HCT116 (cell line): ENCODE measurements at regions not wholly inside any gene's neighbourhood (a gene's known extent, or its start where the extent isn't known, plus 50 kb on each side); places are given as distances from the start of the nearest gene placed in this dataset.

Source experiments
- ATAC-seq: fragments of 200-7000 bp; cut with Tn5 transposase; 2 replicates; pipeline ENCODE4 v1.9.1; 2020; ENCODE audit warnings: mild to moderate bottlenecking, moderate library complexity
- BruUV-seq: library from RNA; stranded (reverse); fragments of 400-500 nt; replicated peaks from 2 replicates; lab custom pipeline; 2021; lab: Mats Ljungman, UMichigan
- CTCF ChIA-PET: fragments of 300-600 bp; sonication (Branson Sonifier 250); formaldehyde crosslinking; loops from one replicate; lab custom pipeline; 2021; ENCODE audit warnings: antibody characterized with exemption; lab: Charles Lee
- POLR2A ChIA-PET: fragments of 300-600, 350-600 bp; sonication (Branson Sonifier 250); formaldehyde crosslinking; loops from one replicate; lab custom pipeline; 2021; ENCODE audit warnings: antibody characterized with exemption; lab: Charles Lee
- RAD21 ChIA-PET, 2 experiments: fragments of 300-600 bp; sonication (Branson Sonifier 250); formaldehyde crosslinking; loops; one replicate each; lab custom pipeline; 2023; ENCODE audit warnings: low total read pairs in 2 of 2; ENCODE audit not compliant: uncharacterized antibody in 2 of 2, unreplicated experiment in 2 of 2, low non-redundant PET in 1 of 2; lab: Charles Lee
- DNase-seq: peaks from one replicate; pipeline ENCODE4 v3.0.0-alpha.2; 2010; ENCODE audit warnings: low read depth, low spot score
- H2AFZ ChIP-seq: fragments of 200-600 bp; shearing (Covaris generic), sonication (generic); 2 replicates; pipeline ENCODE4 v1.6.1; 2017; ENCODE audit warnings: low read depth, mixed run types, mixed read lengths, antibody characterized with exemption, low read length; ENCODE audit not compliant: poor library complexity, severe bottlenecking
- H3K27ac ChIP-seq: 2 replicates; pipeline ENCODE4 v1.5.1; 2012; ENCODE audit warnings: low read depth, low read length
- H3K27me3 ChIP-seq: fragments of 200-600 bp; sonication (generic); 2 replicates; pipeline ENCODE4 v1.6.1; 2016; ENCODE audit warnings: mixed run types, low read length, mixed read lengths; ENCODE audit not compliant: insufficient read depth
- H3K36me3 ChIP-seq, 2 experiments: fragments of 200-500 bp in 1 of 2; fragments of 200-600 bp in 1 of 2; sonication (Bioruptor generic) in 1 of 2; sonication (generic) in 1 of 2; 2 replicates each; pipeline versions ENCODE4 v1.5.1 to v1.6.1; 2014 to 2016; ENCODE audit warnings: low read length in 2 of 2, inconsistent platforms in 1 of 2, mixed read lengths in 1 of 2, mixed run types in 1 of 2; ENCODE audit not compliant: insufficient read depth in 2 of 2, control insufficient read depth in 1 of 2
- H3K4me1 ChIP-seq, 2 experiments: fragments of 200-600 bp in 1 of 2; sonication (generic) in 1 of 2; 2 replicates each; pipeline versions ENCODE4 v1.5.1 to v1.6.1; 2012 to 2017; ENCODE audit warnings: low read length in 2 of 2, inconsistent platforms in 1 of 2, mild to moderate bottlenecking in 1 of 2, mixed read lengths in 1 of 2, mixed run types in 1 of 2, moderate library complexity in 1 of 2; ENCODE audit not compliant: insufficient read depth in 2 of 2, control insufficient read depth in 1 of 2
- H3K4me2 ChIP-seq: fragments of 200-600 bp; sonication (generic); 2 replicates; pipeline ENCODE4 v1.6.1; 2017; ENCODE audit warnings: mixed run types, low read length, mixed read lengths
- H3K4me3 ChIP-seq, 2 experiments: fragments of 200-600 bp in 1 of 2; sonication (generic) in 1 of 2; replicated peaks in 1 of 2; 2 replicates each; pipeline ENCODE4 v1.5.1; 2011 to 2016; ENCODE audit warnings: low read length in 2 of 2, control low read depth in 1 of 2, low read depth in 1 of 2, mild to moderate bottlenecking in 1 of 2, mixed read lengths in 1 of 2, mixed run types in 1 of 2
- H3K79me2 ChIP-seq: fragments of 200-600 bp; sonication (generic); 2 replicates; pipeline ENCODE4 v1.6.1; 2017; ENCODE audit warnings: mild to moderate bottlenecking, mixed run types, low read length, moderate library complexity, mixed read lengths; ENCODE audit not compliant: insufficient read depth
- H3K9ac ChIP-seq: fragments of 200-600 bp; sonication (generic); 2 replicates; pipeline ENCODE4 v1.6.1; 2016; ENCODE audit warnings: low read length, mixed read lengths
- H3K9me2 ChIP-seq: fragments of 200-600 bp; sonication (generic), shearing (Covaris generic); 2 replicates; pipeline ENCODE4 v1.6.1; 2017; ENCODE audit warnings: mixed run types, mild to moderate bottlenecking, moderate library complexity; ENCODE audit not compliant: insufficient read depth
- H3K9me3 ChIP-seq, 2 experiments: fragments of 200-500 bp in 1 of 2; fragments of 200-600 bp in 1 of 2; sonication (Bioruptor generic) in 1 of 2; sonication (generic) in 1 of 2; 2 replicates each; pipeline ENCODE4 v1.6.1; 2014 to 2017; ENCODE audit warnings: low read length in 2 of 2, mixed read lengths in 2 of 2, inconsistent platforms in 1 of 2, low read depth in 1 of 2, mild to moderate bottlenecking in 1 of 2, mixed run types in 1 of 2, moderate library complexity in 1 of 2; ENCODE audit not compliant: control insufficient read depth in 1 of 2, insufficient read depth in 1 of 2
- H4K20me1 ChIP-seq: fragments of 200-600 bp; sonication (generic), shearing (Covaris generic); 2 replicates; pipeline ENCODE4 v1.6.1; 2017; ENCODE audit warnings: mixed run types, mild to moderate bottlenecking, moderate library complexity; ENCODE audit not compliant: insufficient read depth
- CBX3 ChIP-seq: IDR thresholded peaks from 2 replicates; pipeline ENCODE4 v1.6.1; 2012; ENCODE audit warnings: low read depth
- CEBPB ChIP-seq: IDR thresholded peaks from 2 replicates; pipeline ENCODE4 v1.6.1; 2012; ENCODE audit warnings: low read depth
- CTCF ChIP-seq, 3 experiments: fragments of 200-600 bp in 1 of 3; sonication (generic) in 1 of 3; IDR thresholded peaks in 2 of 3; conservative IDR thresholded peaks in 1 of 3; 2 replicates each; pipeline ENCODE4 v1.5.1; 2012 to 2017; ENCODE audit warnings: low read depth in 2 of 3, low read length in 2 of 3, antibody characterized with exemption in 1 of 3, borderline replicate concordance in 1 of 3, control low read depth in 1 of 3, mild to moderate bottlenecking in 1 of 3, mixed read lengths in 1 of 3, mixed run types in 1 of 3, moderate library complexity in 1 of 3; ENCODE audit not compliant: insufficient read depth in 1 of 3
- EGR1 ChIP-seq: IDR thresholded peaks from 2 replicates; pipeline ENCODE4 v1.6.1; 2012; ENCODE audit warnings: low read depth
- ELF1 ChIP-seq: IDR thresholded peaks from 2 replicates; pipeline ENCODE4 v1.6.1; 2012; ENCODE audit warnings: low read depth, borderline replicate concordance
- EZH2phosphoT487 ChIP-seq: fragments of 200-600 bp; IDR thresholded peaks from 2 replicates; pipeline ENCODE4 v1.6.1; 2018; ENCODE audit warnings: antibody characterized with exemption, borderline replicate concordance
- FOSL1 ChIP-seq: IDR thresholded peaks from 2 replicates; pipeline ENCODE4 v1.6.1; 2012; ENCODE audit warnings: low read depth
- JUND ChIP-seq: IDR thresholded peaks from 2 replicates; pipeline ENCODE4 v1.6.1; 2012
- MAX ChIP-seq: IDR thresholded peaks from 2 replicates; pipeline ENCODE4 v1.6.1; 2012
- POLR2A ChIP-seq: IDR thresholded peaks from 2 replicates; pipeline ENCODE4 v1.7.0; 2011; ENCODE audit warnings: borderline replicate concordance; ENCODE audit not compliant: insufficient read depth, insufficient read length; ENCODE audit errors: extremely low read depth
- POLR2AphosphoS5 ChIP-seq: IDR thresholded peaks from 2 replicates; pipeline ENCODE4 v1.6.1; 2011; ENCODE audit warnings: mild to moderate bottlenecking, low read depth, low read length, moderate library complexity
- RAD21 ChIP-seq: IDR thresholded peaks from 2 replicates; pipeline ENCODE4 v1.6.1; 2012; ENCODE audit warnings: low read depth, mild to moderate bottlenecking
- SIN3A ChIP-seq: IDR thresholded peaks from 2 replicates; pipeline ENCODE4 v1.6.1; 2012; ENCODE audit warnings: low read depth
- SP1 ChIP-seq: IDR thresholded peaks from 2 replicates; pipeline ENCODE4 v1.6.1; 2012; ENCODE audit warnings: low read depth
- YY1 ChIP-seq: IDR thresholded peaks from 2 replicates; pipeline ENCODE4 v1.6.1; 2011; ENCODE audit warnings: low read length, low read depth, moderate library complexity, mild to moderate bottlenecking; ENCODE audit not compliant: insufficient replicate concordance; ENCODE audit errors: extremely low read depth
- ZFX ChIP-seq: fragments of 450-650 bp; IDR thresholded peaks from 2 replicates; pipeline ENCODE4 v1.6.1; 2017
- intact Hi-C: fragments of 100-400 bp; cut with micrococcal nuclease; formaldehyde crosslinking; loops from 2 replicates; pipeline ENCODE4 v1.10.0; 2022
- TF ChIP-seq, protein P1 (sequence below): IDR thresholded peaks from 2 replicates; pipeline ENCODE4 v1.6.1; 2012

GRCh38 chr6:81977486-81977885 is 225.0 kb upstream of the TENT5A start:
- H3K9me2 ChIP-seq = no peaks in the 10 kb centered on the region
- H3K27ac ChIP-seq = no peak overlapping the region
- TF ChIP-seq SP1 (no peak), ELF1 (no peak), POLR2A (no peak), ZFX (no peak), CTCF (IDR thresholded peaks at IDR 0.05 in 2 of 3, conservative IDR thresholded peaks at IDR 0.05 in 1 of 3; ENCODE audit: borderline replicate concordance in 1 of 3, insufficient read depth in 1 of 3, low read depth in 2 of 3, low read length in 2 of 3) (no peak), CEBPB (no peak), SIN3A (no peak), MAX (no peak), YY1 (no peak), CBX3 (no peak), FOSL1 (no peak), JUND (no peak), RAD21 (no peak), EGR1 (no peak), POLR2AphosphoS5 (no peak), EZH2phosphoT487 (no peak)
- TF ChIP-seq, protein P1, sequence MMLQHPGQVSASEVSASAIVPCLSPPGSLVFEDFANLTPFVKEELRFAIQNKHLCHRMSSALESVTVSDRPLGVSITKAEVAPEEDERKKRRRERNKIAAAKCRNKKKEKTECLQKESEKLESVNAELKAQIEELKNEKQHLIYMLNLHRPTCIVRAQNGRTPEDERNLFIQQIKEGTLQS = no peak
- TF ChIP-seq, all 23 proteins: peak for 0
- ChIA-PET RAD21 (no interaction called here), POLR2A (no interaction called here), CTCF (no interaction called here)
- H3K4me2 ChIP-seq = no peak overlapping the region
- no peak for DNase-seq
- H3K9ac ChIP-seq = no peak overlapping the region
- no peaks in the 10 kb centered on the region for H3K36me3 ChIP-seq
- intact Hi-C loops = no loop called here
- no peaks in the 10 kb centered on the region for H3K9me3 ChIP-seq
- H3K79me2 ChIP-seq = no peaks in the 10 kb centered on the region
- H3K4me3 ChIP-seq = no peak overlapping the region
- peaks cover 0 to 13% of the 10 kb centered on the region in 2 experiments; a peak in 2 of 4 replicates for H3K4me1 ChIP-seq
- H3K27me3 ChIP-seq = no peaks in the 10 kb centered on the region
- no peak for ATAC-seq
- no peak overlapping the region for H2AFZ ChIP-seq
- no peaks in the 10 kb centered on the region for H4K20me1 ChIP-seq
- BruUV-seq = no TSS peak
